Suprapubic skin (tissue), 3 donors: ENCODE measurements at regions not wholly inside any gene's neighbourhood (a gene's known extent, or its start where the extent isn't known, plus 50 kb on each side); places are given as distances from the start of the nearest gene placed in this dataset.

Experiments
- EP300 ChIP-seq: sonication (generic); formaldehyde crosslinking; IDR thresholded peaks from one replicate; pipeline ENCODE4 v1.6.1; 2017; ENCODE audit warnings: antibody characterized with exemption
- TF ChIP-seq, protein P1 (sequence below), 2 donors: fragments of 200-600 bp in 1 of 2; fragments of 450-650 bp in 1 of 2; sonication (generic) in 1 of 2; IDR thresholded peaks; one replicate each; pipeline ENCODE4 v1.5.1; 2016 to 2019; ENCODE audit warnings: antibody characterized with exemption in 2 of 2, mild to moderate bottlenecking in 1 of 2, moderate library complexity in 1 of 2

DNA sequence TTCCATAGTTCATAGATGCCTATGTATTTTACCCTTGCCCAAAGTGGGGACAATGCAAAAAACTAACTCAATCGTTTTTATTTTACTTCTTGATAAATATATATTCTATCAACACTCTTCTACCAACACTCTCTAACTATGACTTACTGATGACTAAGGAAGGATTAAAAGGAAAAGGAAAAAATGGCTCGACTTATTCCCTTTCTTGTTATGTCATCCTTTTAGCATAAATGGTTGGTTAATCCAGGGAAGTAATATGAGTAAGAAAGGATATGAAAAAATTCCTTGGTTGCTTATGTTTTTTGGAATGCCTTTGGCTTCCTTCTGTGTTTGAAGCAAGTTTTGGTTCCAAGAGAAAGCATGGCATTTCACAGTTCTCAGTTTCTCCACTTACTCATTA is 1087.1 kb downstream of the C4orf33 start:
- TF ChIP-seq, protein P1, sequence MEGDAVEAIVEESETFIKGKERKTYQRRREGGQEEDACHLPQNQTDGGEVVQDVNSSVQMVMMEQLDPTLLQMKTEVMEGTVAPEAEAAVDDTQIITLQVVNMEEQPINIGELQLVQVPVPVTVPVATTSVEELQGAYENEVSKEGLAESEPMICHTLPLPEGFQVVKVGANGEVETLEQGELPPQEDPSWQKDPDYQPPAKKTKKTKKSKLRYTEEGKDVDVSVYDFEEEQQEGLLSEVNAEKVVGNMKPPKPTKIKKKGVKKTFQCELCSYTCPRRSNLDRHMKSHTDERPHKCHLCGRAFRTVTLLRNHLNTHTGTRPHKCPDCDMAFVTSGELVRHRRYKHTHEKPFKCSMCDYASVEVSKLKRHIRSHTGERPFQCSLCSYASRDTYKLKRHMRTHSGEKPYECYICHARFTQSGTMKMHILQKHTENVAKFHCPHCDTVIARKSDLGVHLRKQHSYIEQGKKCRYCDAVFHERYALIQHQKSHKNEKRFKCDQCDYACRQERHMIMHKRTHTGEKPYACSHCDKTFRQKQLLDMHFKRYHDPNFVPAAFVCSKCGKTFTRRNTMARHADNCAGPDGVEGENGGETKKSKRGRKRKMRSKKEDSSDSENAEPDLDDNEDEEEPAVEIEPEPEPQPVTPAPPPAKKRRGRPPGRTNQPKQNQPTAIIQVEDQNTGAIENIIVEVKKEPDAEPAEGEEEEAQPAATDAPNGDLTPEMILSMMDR (IDR thresholded peaks at IDR 0.05): no peak
- no peak for TF ChIP-seq EP300
